GM19452 (cell line): ENCODE measurements at regions not wholly inside any gene's neighbourhood (a gene's known extent, or its start where the extent isn't known, plus 50 kb on each side); places are given as distances from the start of the nearest gene placed in this dataset.

Source experiments
- ATAC-seq: cut with Tn5 transposase; IDR thresholded peaks from one replicate; pipeline ENCODE4 v1.9.1; 2021; ENCODE audit not compliant: unreplicated experiment

DNA sequence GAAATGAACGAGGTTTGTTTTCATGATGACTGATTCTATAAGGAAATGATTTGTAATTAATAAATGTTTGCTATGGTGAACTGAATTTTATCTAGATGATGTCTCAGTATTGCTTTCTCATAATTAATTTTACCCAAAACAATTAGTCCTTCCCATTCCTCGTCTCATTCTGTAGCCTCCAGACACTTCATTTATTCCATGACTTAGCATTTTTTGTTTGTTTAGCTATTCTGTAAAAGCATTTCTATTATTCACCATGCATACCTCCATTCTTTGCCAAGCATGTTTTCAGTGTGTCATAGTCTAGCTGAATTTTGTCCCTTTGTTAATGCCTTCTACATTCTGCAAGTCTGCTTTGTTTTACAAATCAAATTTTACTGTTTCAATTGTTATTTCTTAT is 137.4 kb upstream of the RPL10L start:
- no peak for ATAC-seq

DNA sequence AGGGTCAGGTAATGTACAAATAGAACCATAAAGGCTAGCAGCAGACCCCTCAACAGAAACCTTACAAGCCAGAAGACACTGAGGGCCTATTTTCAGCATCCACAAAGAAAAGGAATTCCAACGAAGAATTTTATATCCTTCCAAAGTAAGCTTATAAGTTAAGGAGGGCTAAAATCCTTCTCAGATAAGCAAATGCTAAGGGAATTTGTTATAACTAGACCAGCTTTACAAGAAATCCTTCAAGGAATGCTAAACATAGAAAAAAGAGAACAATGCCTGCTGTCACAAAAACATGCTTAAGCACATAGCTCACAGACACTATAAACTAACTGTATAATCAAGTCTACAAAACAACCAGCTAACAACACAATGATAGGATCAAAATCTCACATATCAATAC is 130.7 kb upstream of the RPL10L start:
- ATAC-seq = no peak

DNA sequence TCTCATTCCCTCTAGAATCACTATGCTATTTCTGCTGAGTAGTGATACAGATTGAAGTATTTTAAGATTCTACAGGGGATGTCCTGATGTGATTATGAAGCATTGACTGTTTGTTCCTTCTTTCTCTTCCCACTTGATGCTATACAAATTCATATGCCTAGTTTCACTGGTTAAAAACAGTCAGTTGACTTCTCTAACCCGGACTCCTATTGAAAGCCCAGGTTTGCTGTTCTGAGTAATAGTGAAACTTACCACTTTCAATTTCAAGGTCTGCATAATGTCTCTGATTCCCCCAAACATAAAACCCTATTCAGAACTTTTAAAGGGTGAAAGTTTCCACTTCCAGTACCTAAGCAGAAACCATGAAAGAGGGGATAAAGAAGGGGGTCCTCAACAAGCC is 117.7 kb upstream of the RPL10L start:
- peak; percentile 90 for ATAC-seq

DNA sequence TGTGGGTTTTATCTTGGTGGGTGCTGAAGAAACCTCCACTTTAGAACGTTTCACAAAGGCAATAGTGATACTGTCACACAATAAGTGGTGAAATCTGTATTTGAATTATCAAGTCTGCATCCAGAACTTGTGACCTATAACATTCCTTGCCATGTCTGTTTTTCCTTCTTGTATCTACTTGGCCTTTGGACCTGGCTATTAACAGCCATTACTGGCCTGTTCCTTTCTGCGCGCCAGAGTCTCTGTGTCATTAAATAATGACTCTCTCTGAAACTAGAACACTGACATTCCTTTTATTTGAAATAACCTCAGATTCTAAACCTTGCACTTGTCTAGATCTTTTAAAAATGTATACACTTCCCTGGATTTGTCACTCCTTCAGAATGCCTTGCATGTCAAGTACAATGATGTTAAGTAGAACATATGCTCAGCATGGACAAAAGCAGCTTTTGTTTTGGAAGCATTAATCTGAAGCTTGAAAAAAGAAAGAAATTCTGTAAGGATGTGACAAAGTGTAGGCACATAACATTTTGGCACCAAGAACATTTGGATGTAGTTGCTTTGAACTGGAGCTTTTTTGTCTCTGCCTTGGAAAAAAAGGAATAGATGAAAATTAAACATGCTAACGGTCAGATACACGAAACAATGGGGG is 95.5 kb upstream of the RPL10L start:
- ATAC-seq = no peak

DNA sequence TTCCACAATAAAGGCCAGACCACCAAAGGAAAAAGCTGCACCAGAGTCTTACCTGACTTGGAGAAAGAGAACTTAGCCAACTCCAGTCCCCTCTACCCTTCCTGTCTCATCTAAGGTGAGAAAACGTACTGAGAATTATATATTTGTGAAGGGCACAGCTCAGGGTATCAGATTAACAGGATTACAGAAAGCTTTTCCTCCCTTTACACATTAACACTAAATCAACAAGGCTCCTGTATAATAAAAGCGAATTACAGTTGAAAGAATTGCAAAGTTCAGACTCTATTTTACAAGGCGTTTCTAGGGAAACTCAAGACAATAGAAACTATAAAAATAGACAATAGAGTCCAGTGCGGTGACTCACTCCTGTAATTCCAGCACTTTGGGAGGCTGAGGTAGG is 82.7 kb upstream of the RPL10L start:
- ATAC-seq = no peak

DNA sequence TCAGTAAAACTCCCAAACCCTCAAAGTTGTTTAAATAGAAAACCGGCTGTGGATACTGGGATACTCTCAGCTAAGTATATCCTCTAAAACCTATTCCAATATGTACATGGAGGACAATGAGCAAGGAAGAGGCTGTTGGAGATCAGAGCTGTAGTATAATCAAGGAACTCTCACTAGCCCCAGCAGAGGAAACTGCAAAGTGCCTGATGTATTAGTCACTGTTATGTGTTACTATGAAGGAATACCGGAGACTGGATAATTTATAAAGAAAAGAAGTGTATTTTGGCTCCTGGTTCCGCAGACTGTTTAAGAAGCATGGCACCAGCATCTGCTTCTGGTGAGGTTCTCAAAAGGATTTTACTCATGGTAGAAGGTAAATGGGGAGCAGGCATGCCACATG is 65.6 kb upstream of the RPL10L start:
- no peak for ATAC-seq
